ENCODE measurements at regions not wholly inside any gene's neighbourhood (a gene's known extent, or its start where the extent isn't known, plus 50 kb on each side); places are given as distances from the start of the nearest gene placed in this dataset.

DNA sequence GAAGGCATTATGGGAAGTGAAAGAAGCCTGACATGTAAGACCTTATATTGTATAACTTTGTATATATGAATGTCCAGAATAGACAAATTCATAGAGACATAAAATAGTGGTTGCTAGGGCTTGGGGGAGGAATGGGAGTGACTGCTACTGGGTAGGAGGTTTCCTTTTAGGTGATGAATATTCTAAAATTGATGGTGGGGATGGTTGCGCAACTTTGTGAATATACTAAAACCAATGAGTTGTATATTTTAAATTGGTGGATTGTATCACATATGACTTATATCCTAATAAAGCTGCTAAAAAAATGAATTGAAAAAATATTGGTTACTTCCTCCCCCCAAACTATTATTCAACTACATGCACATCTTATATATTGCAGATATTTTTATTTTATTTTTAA is 70.0 kb downstream of the UCHL1 start:
- TF ChIP-seq, protein P1, sequence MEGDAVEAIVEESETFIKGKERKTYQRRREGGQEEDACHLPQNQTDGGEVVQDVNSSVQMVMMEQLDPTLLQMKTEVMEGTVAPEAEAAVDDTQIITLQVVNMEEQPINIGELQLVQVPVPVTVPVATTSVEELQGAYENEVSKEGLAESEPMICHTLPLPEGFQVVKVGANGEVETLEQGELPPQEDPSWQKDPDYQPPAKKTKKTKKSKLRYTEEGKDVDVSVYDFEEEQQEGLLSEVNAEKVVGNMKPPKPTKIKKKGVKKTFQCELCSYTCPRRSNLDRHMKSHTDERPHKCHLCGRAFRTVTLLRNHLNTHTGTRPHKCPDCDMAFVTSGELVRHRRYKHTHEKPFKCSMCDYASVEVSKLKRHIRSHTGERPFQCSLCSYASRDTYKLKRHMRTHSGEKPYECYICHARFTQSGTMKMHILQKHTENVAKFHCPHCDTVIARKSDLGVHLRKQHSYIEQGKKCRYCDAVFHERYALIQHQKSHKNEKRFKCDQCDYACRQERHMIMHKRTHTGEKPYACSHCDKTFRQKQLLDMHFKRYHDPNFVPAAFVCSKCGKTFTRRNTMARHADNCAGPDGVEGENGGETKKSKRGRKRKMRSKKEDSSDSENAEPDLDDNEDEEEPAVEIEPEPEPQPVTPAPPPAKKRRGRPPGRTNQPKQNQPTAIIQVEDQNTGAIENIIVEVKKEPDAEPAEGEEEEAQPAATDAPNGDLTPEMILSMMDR (IDR thresholded peaks at IDR 0.05): no peak
- TF ChIP-seq EP300 (IDR thresholded peaks at IDR 0.05): no peak
- no peak for TF ChIP-seq POLR2A (IDR thresholded peaks at IDR 0.05)
- Histone ChIP-seq H3K27me3 (no peaks in the 10 kb centered on the region), H3K36me3 (no peaks in the 10 kb centered on the region), H3K27ac (no peak overlapping the region), H3K4me3 (no peak overlapping the region), H3K4me1 (no peaks in the 10 kb centered on the region), H3K9me3 (no peaks in the 10 kb centered on the region)
- 98 to 100% methylated on average over 1 of the region's 1 CpG for WGBS, 2 donors
- no peak for DNase-seq (ENCODE audit: low spot score in 2 of 2)

DNA sequence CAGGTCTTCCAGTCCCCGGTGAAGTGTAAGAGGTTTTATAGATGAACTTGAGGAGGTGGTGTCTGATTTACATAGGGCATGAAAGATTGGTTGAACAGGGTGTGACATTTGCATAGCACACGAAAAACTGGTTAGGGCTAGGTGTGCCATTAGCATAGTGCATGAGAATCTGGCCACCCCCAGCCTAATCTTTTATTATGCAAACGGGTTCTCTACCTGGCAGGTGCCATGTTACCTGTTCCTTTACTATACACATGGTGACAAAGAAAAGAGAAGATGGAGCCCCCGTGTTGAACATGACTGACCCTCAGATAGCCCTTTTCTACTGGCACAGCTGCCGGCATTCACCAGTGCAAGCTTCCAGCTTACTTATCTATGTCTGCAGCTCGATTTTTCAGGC is 71.0 kb downstream of the UCHL1 start:
- WGBS, 2 donors: 76 to 83% methylated on average over 6 of the region's 6 CpGs
- H3K36me3 ChIP-seq: no peaks in the 10 kb centered on the region
- H3K27ac ChIP-seq: no peak overlapping the region
- no peaks in the 10 kb centered on the region for H3K9me3 ChIP-seq
- no peaks in the 10 kb centered on the region for H3K4me1 ChIP-seq
- DNase-seq (ENCODE audit: low spot score in 2 of 2): no peak
- H3K4me3 ChIP-seq: no peak overlapping the region
- H3K27me3 ChIP-seq: no peaks in the 10 kb centered on the region
- TF ChIP-seq EP300 (IDR thresholded peaks at IDR 0.05) (no peak), POLR2A (IDR thresholded peaks at IDR 0.05) (no peak)
- TF ChIP-seq, protein P1 (IDR thresholded peaks at IDR 0.05): no peak

DNA sequence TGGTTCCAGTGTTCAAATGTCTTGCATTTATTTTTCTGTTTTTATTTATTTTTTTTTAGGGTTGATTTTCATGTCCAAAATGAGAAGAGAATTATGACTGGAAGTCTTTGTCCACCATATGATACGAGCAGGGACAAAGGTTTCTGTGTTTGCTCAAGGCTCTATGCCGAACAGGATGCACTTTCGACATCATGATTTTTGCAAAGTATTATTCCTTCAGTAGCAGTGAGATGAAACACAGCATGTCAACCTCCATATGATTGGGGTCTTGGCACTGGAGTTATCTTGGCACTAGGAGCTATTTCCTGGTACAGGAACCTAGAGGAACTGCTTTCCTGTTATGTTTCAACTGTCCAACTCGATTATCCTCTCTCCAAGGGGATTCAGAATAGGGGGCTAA is 72.6 kb downstream of the UCHL1 start:
- no peak overlapping the region for H3K27ac ChIP-seq
- no peaks in the 10 kb centered on the region for H3K27me3 ChIP-seq
- no peak for TF ChIP-seq POLR2A (IDR thresholded peaks at IDR 0.05)
- TF ChIP-seq EP300 (IDR thresholded peaks at IDR 0.05): no peak
- H3K4me1 ChIP-seq: no peaks in the 10 kb centered on the region
- 53 to 60% methylated on average over 4 of the region's 4 CpGs for WGBS, 2 donors
- H3K9me3 ChIP-seq: no peaks in the 10 kb centered on the region
- H3K4me3 ChIP-seq: no peak overlapping the region
- no peak for DNase-seq (ENCODE audit: low spot score in 2 of 2)
- H3K36me3 ChIP-seq: no peaks in the 10 kb centered on the region

DNA sequence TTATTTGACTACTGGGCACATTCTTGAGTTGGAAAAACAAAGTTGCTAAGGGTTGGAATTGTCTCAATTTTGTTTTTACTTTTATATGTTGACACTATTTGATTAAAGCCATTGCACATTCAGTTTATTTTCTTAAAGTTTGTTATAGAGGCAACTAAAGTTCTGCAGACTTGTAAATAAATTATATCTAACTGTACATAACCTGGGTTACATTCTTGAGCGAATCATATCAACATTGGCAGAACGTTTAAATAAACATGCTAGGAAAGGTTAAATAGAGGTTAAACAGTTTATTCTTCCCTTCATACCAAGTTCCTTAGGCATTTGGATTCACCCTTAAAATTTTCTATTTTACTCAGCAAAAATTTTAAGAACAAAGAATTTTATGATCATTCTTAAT is 74.5 kb downstream of the UCHL1 start:
- TF ChIP-seq POLR2A (IDR thresholded peaks at IDR 0.05) (no peak), EP300 (IDR thresholded peaks at IDR 0.05) (no peak)
- TF ChIP-seq, protein P1 (IDR thresholded peaks at IDR 0.05): no peak
- H3K27ac ChIP-seq: no peak overlapping the region
- no peaks in the 10 kb centered on the region for H3K36me3 ChIP-seq
- WGBS, 2 donors: 21 to 32% methylated on average over 2 of the region's 2 CpGs
- no peak for DNase-seq (ENCODE audit: low spot score in 2 of 2)
- H3K4me3 ChIP-seq: no peak overlapping the region
- no peaks in the 10 kb centered on the region for H3K4me1 ChIP-seq
- no peaks in the 10 kb centered on the region for H3K9me3 ChIP-seq
- no peaks in the 10 kb centered on the region for H3K27me3 ChIP-seq

DNA sequence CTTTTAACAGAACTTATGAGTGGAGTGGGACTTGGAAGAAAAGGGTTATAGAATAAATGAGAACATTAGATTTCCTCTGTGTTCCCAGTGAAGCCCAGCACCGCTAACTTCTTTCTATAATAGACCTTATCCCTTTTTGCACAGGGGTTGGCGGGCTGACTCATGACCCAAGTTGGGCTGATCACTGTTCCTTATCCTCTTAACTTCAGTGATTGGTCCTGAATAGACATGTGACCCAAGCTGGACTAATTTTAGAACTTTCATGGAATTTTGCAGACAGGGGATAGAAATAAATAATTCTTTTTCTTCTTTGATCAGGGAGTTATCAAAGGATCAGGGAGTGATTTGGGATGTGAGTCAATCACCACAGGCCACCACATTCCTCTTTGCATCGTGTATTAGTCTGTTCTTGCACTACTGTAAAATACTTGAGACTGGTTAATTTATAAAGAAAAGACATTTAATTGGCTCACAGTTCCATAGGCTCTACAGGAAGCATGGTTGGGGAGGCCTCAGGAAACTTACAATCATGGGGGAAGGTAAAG is 75.9 kb downstream of the UCHL1 start:
- no peak for DNase-seq (ENCODE audit: low spot score in 2 of 2)
- Histone ChIP-seq H3K4me1 (no peaks in the 10 kb centered on the region), H3K36me3 (no peaks in the 10 kb centered on the region), H3K27me3 (no peaks in the 10 kb centered on the region), H3K9me3 (no peaks in the 10 kb centered on the region), H3K27ac (no peak overlapping the region), H3K4me3 (no peak overlapping the region)
- TF ChIP-seq EP300 (IDR thresholded peaks at IDR 0.05): no peak
- WGBS, 2 donors: 91 to 92% methylated on average over 3 of the region's 3 CpGs

DNA sequence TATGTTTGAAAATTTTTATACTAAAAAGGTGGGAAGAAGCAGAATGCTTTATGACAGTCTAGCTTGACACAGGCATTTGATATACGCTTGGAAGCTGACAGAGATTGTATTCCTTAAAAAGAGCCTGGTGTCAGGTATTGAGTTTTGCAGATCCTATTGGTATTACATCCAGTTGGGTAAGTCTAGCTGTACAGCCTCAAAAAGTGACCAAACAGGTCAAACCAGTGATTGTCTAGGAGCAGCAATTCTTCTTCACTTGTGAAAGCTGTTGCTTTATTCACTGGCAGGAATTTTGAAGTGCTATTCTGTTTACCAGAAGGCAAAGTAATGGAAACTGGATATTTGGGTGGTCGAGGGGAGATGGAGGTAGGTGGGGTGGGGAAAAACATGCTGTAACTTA is 77.5 kb downstream of the UCHL1 start:
- H3K36me3 ChIP-seq: no peaks in the 10 kb centered on the region
- WGBS, 2 donors: 88 to 89% methylated on average over 2 of the region's 2 CpGs
- no peak overlapping the region for H3K4me3 ChIP-seq
- TF ChIP-seq, protein P1 (IDR thresholded peaks at IDR 0.05): no peak
- TF ChIP-seq POLR2A (IDR thresholded peaks at IDR 0.05): no peak
- TF ChIP-seq EP300 (IDR thresholded peaks at IDR 0.05): no peak
- H3K9me3 ChIP-seq: no peaks in the 10 kb centered on the region
- no peaks in the 10 kb centered on the region for H3K27me3 ChIP-seq
- H3K27ac ChIP-seq: no peak overlapping the region
- no peaks in the 10 kb centered on the region for H3K4me1 ChIP-seq
- DNase-seq (ENCODE audit: low spot score in 2 of 2): no peak
